ENCODE measurements at regions not wholly inside any gene's neighbourhood (a gene's known extent, or its start where the extent isn't known, plus 50 kb on each side); places are given as distances from the start of the nearest gene placed in this dataset.

GRCh38 chr5:124210111-124210910 is 536.1 kb downstream of the ZNF608 start (continued):
- no peak for TF ChIP-seq EZH2 (IDR thresholded peaks at IDR 0.05; ENCODE audit: low read depth, low read length, severe bottlenecking)

Measured in H1 (cell line).